Mucosa of descending colon (tissue), 3 donors: ENCODE measurements at regions not wholly inside any gene's neighbourhood (a gene's known extent, or its start where the extent isn't known, plus 50 kb on each side); places are given as distances from the start of the nearest gene placed in this dataset.
"Not testable (repeated sequence)": the region's sequence is repeated elsewhere in the genome, so short reads cannot be mapped to it uniquely, and the experiment has no call there.

Source experiments
- ATAC-seq: fragments of 200-7000 bp; cut with Tn5 transposase; one replicate; pipeline ENCODE4 v1.9.1; 2020; ENCODE audit warnings: mild to moderate bottlenecking, moderate library complexity
- DNase-seq, 3 donors: peaks; one replicate each; pipeline ENCODE4 v3.0.0-alpha.2; 2020
- H3K36me3 ChIP-seq: fragments of 200-600 bp; one replicate; pipeline ENCODE4 v1.8.0; 2021; ENCODE audit warnings: low read depth, mild to moderate bottlenecking
- H3K4me1 ChIP-seq: fragments of 200-600 bp; one replicate; pipeline ENCODE4 v1.8.0; 2021; ENCODE audit warnings: low read depth, mild to moderate bottlenecking
- H3K4me3 ChIP-seq: fragments of 200-600 bp; one replicate; pipeline ENCODE4 v1.8.0; 2021; ENCODE audit warnings: mild to moderate bottlenecking
- H3K9me3 ChIP-seq: fragments of 200-600 bp; one replicate; pipeline ENCODE4 v1.8.0; 2021; ENCODE audit warnings: mild to moderate bottlenecking
- intact Hi-C, 2 donors: fragments of 100-400 bp; cut with DNase I in 1 of 2; cut with micrococcal nuclease in 1 of 2; formaldehyde crosslinking; loops; one replicate each; pipeline versions ENCODE4 v1.11.0 to v1.11.1; 2022; cut with DNase I, micrococcal nuclease
- TF ChIP-seq, protein P1 (sequence below): fragments of 200-600 bp; IDR thresholded peaks from one replicate; pipeline ENCODE4 v1.8.0; 2022; ENCODE audit warnings: antibody characterized with exemption, mild to moderate bottlenecking
- donor health status: DM: no; HTN: no; CAD: no; lungs with moderate emphysema.
- donor health status: DM: no; HTN: no; CAD: no.
- donor health status: DM: no; HTN: yes; CAD: no.

GRCh38 chr7:152594801-152595200 lies 81.1 kb downstream of the XRCC2 start:
- H3K9me3 ChIP-seq = no peaks in the 10 kb centered on the region
- intact Hi-C loops = no loop called here
- H3K4me1 ChIP-seq = no peaks in the 10 kb centered on the region
- no peak for DNase-seq
- ATAC-seq = no peak
- H3K4me3 ChIP-seq = no peak overlapping the region
- TF ChIP-seq, protein P1, sequence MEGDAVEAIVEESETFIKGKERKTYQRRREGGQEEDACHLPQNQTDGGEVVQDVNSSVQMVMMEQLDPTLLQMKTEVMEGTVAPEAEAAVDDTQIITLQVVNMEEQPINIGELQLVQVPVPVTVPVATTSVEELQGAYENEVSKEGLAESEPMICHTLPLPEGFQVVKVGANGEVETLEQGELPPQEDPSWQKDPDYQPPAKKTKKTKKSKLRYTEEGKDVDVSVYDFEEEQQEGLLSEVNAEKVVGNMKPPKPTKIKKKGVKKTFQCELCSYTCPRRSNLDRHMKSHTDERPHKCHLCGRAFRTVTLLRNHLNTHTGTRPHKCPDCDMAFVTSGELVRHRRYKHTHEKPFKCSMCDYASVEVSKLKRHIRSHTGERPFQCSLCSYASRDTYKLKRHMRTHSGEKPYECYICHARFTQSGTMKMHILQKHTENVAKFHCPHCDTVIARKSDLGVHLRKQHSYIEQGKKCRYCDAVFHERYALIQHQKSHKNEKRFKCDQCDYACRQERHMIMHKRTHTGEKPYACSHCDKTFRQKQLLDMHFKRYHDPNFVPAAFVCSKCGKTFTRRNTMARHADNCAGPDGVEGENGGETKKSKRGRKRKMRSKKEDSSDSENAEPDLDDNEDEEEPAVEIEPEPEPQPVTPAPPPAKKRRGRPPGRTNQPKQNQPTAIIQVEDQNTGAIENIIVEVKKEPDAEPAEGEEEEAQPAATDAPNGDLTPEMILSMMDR = no peak
- no peaks in the 10 kb centered on the region for H3K36me3 ChIP-seq

DNA sequence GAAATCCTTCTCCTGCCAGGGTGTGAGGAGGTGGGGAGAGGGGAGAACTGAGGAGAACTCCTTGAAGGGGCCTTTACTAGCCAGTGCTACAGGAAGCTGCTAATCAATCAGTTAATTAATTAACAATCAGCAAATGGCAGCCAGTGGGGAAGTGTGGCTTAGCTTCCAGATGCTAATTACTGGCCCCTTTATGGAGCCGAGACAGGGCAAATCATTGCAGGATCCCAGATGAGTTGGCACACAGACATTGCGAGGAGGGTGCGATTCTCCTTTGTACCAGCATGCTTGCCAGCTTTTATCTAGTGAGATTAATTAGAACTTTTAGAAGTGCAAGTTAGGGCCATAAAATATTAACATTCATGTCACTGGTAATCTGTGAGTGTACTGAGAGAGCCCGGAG lies 84.0 kb downstream of the XRCC2 start:
- DNase-seq (no peak), ATAC-seq (no peak)
- H3K4me1 ChIP-seq = no peaks in the 10 kb centered on the region
- no peaks in the 10 kb centered on the region for H3K36me3 ChIP-seq
- intact Hi-C loops = no loop called here
- H3K9me3 ChIP-seq = no peaks in the 10 kb centered on the region
- H3K4me3 ChIP-seq = no peak overlapping the region
- TF ChIP-seq, protein P1 = no peak

DNA sequence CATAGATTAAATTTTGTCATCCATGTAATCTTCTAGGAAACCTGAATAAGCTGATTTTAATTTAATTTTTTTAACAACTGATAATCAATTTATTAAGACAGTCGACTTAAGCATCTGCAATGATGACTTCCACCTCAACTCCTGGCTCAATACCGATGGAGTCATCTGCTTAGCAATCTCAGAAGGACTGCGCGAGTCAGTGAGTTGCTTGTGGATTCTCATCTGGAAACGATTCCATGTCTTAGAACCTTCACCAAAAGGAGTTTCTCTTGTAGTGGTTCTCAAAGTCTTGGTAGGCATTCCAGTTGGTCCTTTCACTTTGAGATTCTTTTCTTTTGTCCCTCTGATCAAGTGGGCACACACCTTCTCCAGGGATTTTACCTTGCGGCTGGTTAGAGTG lies 85.5 kb downstream of the XRCC2 start:
- no peak for DNase-seq
- TF ChIP-seq, protein P1 = no peak
- ATAC-seq = no peak
- H3K4me3 ChIP-seq = no peak overlapping the region
- intact Hi-C loops = no loop called here
- no peaks in the 10 kb centered on the region for H3K4me1 ChIP-seq
- no peaks in the 10 kb centered on the region for H3K36me3 ChIP-seq
- no peaks in the 10 kb centered on the region for H3K9me3 ChIP-seq

DNA sequence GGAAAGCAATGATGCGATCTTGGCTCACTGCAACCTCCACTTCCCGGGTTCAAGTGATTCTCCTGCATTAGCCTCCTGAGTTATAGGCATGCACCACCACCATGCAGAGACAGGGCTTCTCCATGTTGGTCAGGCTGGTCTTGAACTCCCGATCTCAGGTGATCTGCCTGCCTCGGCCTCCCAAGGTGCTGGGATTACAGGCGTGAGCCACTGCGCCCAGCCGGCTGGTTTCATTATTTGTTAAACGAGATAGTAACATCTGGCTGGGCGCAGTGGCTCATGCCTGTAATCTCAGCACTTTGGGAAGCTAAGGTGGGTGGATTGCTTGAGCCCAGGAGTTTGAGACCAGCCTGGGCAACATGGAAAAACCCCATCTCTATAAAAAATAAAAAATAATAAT lies 86.1 kb downstream of the XRCC2 start:
- ATAC-seq, H3K4me1 ChIP-seq, H3K9me3 ChIP-seq, H3K4me3 ChIP-seq, H3K36me3 ChIP-seq, intact Hi-C loops, DNase-seq: not testable (repeated sequence)

DNA sequence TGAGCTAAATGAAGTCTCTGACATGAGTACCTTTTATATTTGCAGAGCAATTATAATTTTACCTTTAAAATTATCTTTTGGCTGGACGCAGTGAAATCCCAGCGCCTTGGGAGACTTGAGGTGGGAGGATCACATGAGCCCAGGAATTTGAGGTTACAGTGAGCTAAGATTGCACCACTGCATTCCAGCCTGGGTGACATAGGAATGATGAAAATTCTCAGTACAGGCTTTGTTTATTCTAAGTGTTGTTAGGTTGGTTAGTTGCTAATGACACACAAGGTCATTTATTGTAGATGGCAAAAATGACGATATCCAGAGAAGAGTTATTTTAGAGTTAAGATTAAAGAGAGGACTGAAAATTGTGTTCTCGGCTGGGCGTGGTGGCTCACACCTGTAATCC lies 87.6 kb downstream of the XRCC2 start:
- TF ChIP-seq, protein P1 = no peak
- ATAC-seq = no peak
- no peak overlapping the region for H3K4me3 ChIP-seq
- H3K4me1 ChIP-seq = no peaks in the 10 kb centered on the region
- H3K36me3 ChIP-seq = no peaks in the 10 kb centered on the region
- H3K9me3 ChIP-seq = no peaks in the 10 kb centered on the region
- intact Hi-C loops = no loop called here
- no peak for DNase-seq

GRCh38 chr7:152587366-152587765 lies 88.6 kb downstream of the XRCC2 start:
- TF ChIP-seq, protein P1 = no peak
- H3K36me3 ChIP-seq = no peaks in the 10 kb centered on the region
- intact Hi-C loops = no loop called here
- ATAC-seq = no peak
- no peaks in the 10 kb centered on the region for H3K4me1 ChIP-seq
- DNase-seq = no peak
- no peaks in the 10 kb centered on the region for H3K9me3 ChIP-seq
- H3K4me3 ChIP-seq = no peak overlapping the region
